Peyer's patch (tissue), 4 donors: ENCODE measurements at regions not wholly inside any gene's neighbourhood (a gene's known extent, or its start where the extent isn't known, plus 50 kb on each side); places are given as distances from the start of the nearest gene placed in this dataset.

Source experiments
- DNase-seq, 3 donors: peaks; one replicate each; pipeline ENCODE4 v3.0.0-alpha.2; 2017 to 2019
- H3K27ac ChIP-seq, 4 donors: fragments of 200-600 bp; sonication (generic); one replicate each; pipeline ENCODE4 v1.5.1; 2016 to 2019
- H3K27me3 ChIP-seq, 2 donors: fragments of 200-600 bp; sonication (generic); one replicate each; pipeline ENCODE4 v1.5.1; 2019
- H3K36me3 ChIP-seq, 3 donors: fragments of 200-600 bp; sonication (generic); one replicate each; pipeline ENCODE4 v1.5.1; 2016 to 2019
- H3K4me1 ChIP-seq, 4 donors: fragments of 200-600 bp; sonication (generic); one replicate each; pipeline ENCODE4 v1.5.1; 2016 to 2019
- H3K4me3 ChIP-seq, 4 donors: fragments of 200-600 bp; sonication (generic); 1 replicate in 3 of 4; 2 replicates in 1 of 4; pipeline ENCODE4 v1.5.1; 2016 to 2019; ENCODE audit warnings: mild to moderate bottlenecking in 1 of 4
- H3K9me3 ChIP-seq, 4 donors: fragments of 200-600 bp; sonication (generic); one replicate each; pipeline ENCODE4 v1.5.1; 2016 to 2019; ENCODE audit warnings: mild to moderate bottlenecking in 1 of 4
- CTCF ChIP-seq, 6 experiments: fragments of 450-650 bp in 4 of 6; fragments of 200-600 bp in 2 of 6; sonication (generic) in 1 of 6; IDR thresholded peaks; one replicate each; pipeline ENCODE4 v1.5.1; 2017 to 2019; ENCODE audit warnings: antibody characterized with exemption in 6 of 6, mild to moderate bottlenecking in 3 of 6, moderate library complexity in 1 of 6
- POLR2A ChIP-seq, 2 donors: fragments of 450-650 bp; IDR thresholded peaks; one replicate each; pipeline ENCODE4 v1.5.1; 2017; ENCODE audit warnings: antibody characterized with exemption in 2 of 2, mild to moderate bottlenecking in 2 of 2, moderate library complexity in 2 of 2

- H3K4me1 ChIP-seq, result no peaks in the 10 kb centered on the region
- peaks cover 0 to 5% (median 0%) of the 10 kb centered on the region in 4 donors for H3K9me3 ChIP-seq
- H3K4me3 ChIP-seq, result no peak overlapping the region
- no peaks in the 10 kb centered on the region for H3K36me3 ChIP-seq
- H3K27ac ChIP-seq, result no peak overlapping the region
- TF ChIP-seq POLR2A (IDR thresholded peaks at IDR 0.05) (no peak), CTCF (IDR thresholded peaks at IDR 0.05) (no peak)
- DNase-seq, result no peak
- no peaks in the 10 kb centered on the region for H3K27me3 ChIP-seq
Measured at GRCh38 chr13:112010714-112011113, 56.2 kb upstream of the SOX1 start.

- Histone ChIP-seq H3K27me3 (no peaks in the 10 kb centered on the region), H3K4me1 (no peaks in the 10 kb centered on the region), H3K36me3 (no peaks in the 10 kb centered on the region), H3K4me3 (no peak overlapping the region), H3K27ac (no peak overlapping the region), H3K9me3 (peaks cover 0 to 5% (median 0%) of the 10 kb centered on the region in 4 donors)
- DNase-seq, result no peak
- no peak for TF ChIP-seq CTCF (IDR thresholded peaks at IDR 0.05)
Measured at GRCh38 chr13:112012016-112012704, 54.8 kb upstream of the SOX1 start.

- Histone ChIP-seq H3K4me3 (no peak overlapping the region), H3K27ac (no peak overlapping the region), H3K27me3 (no peaks in the 10 kb centered on the region), H3K4me1 (no peaks in the 10 kb centered on the region), H3K36me3 (no peaks in the 10 kb centered on the region), H3K9me3 (peaks cover 0 to 5% (median 0%) of the 10 kb centered on the region in 4 donors)
- no peak for DNase-seq
- TF ChIP-seq POLR2A (IDR thresholded peaks at IDR 0.05), result no peak
- TF ChIP-seq CTCF (IDR thresholded peaks at IDR 0.05), result no peak
Measured at GRCh38 chr13:112012705-112013085, 54.3 kb upstream of the SOX1 start.

- DNase-seq, result no peak
- Histone ChIP-seq H3K36me3 (no peaks in the 10 kb centered on the region), H3K27ac (no peak overlapping the region), H3K4me1 (no peaks in the 10 kb centered on the region), H3K4me3 (no peak overlapping the region), H3K27me3 (no peaks in the 10 kb centered on the region), H3K9me3 (peaks cover 0 to 5% (median 0%) of the 10 kb centered on the region in 4 donors)
- TF ChIP-seq CTCF (IDR thresholded peaks at IDR 0.05), result no peak
- no peak for TF ChIP-seq POLR2A (IDR thresholded peaks at IDR 0.05)
Measured at GRCh38 chr13:112013665-112014064, 53.3 kb upstream of the SOX1 start.

- Histone ChIP-seq H3K27me3 (no peaks in the 10 kb centered on the region), H3K4me1 (no peaks in the 10 kb centered on the region), H3K4me3 (no peak overlapping the region), H3K27ac (no peak overlapping the region), H3K36me3 (no peaks in the 10 kb centered on the region), H3K9me3 (peaks cover 0 to 5% (median 0%) of the 10 kb centered on the region in 4 donors)
- TF ChIP-seq CTCF (IDR thresholded peaks at IDR 0.05) (no peak), POLR2A (IDR thresholded peaks at IDR 0.05) (no peak)
- no peak for DNase-seq
Measured at GRCh38 chr13:112014857-112015256, 52.1 kb upstream of the SOX1 start.
